RPMI7951 (cell line): ENCODE measurements at regions not wholly inside any gene's neighbourhood (a gene's known extent, or its start where the extent isn't known, plus 50 kb on each side); places are given as distances from the start of the nearest gene placed in this dataset.
"Not testable (repeated sequence)": the region's sequence is repeated elsewhere in the genome, so short reads cannot be mapped to it uniquely, and the experiment has no call there.

Source experiments
- DNase-seq: peaks from one replicate; pipeline ENCODE4 v3.0.0-alpha.2; 2012; ENCODE audit warnings: low read depth

GRCh38 chr14:104230946-104231345 lies 92.6 kb downstream of the KIF26A start:
- DNase-seq, result no peak

- DNase-seq, result no peak
These were observed 93.7 kb downstream of the KIF26A start for GRCh38 chr14:104232070-104232484.

GRCh38 chr14:104234007-104234786 lies 95.8 kb downstream of the KIF26A start:
- DNase-seq, result not testable (repeated sequence)

DNA sequence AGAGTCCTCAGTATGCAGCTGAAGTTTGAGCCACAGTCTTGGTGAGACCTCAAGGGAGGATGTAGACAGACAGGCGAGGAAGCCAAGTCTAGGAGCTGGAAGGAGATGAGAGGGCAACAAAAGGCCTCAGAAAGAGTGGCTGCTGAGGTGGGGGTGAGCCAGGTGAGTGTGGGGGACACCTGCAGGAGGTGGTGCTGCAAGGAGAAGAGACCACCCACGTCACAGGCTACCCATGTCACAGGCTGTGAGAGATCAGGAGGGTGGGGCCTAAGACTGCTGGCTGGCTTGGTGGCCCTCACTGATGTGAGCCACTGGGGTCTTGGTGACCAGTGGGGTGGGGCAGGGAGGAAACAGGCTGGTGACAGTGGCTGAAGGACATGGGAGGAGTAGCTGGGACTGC lies 97.3 kb downstream of the KIF26A start:
- no peak for DNase-seq

DNA sequence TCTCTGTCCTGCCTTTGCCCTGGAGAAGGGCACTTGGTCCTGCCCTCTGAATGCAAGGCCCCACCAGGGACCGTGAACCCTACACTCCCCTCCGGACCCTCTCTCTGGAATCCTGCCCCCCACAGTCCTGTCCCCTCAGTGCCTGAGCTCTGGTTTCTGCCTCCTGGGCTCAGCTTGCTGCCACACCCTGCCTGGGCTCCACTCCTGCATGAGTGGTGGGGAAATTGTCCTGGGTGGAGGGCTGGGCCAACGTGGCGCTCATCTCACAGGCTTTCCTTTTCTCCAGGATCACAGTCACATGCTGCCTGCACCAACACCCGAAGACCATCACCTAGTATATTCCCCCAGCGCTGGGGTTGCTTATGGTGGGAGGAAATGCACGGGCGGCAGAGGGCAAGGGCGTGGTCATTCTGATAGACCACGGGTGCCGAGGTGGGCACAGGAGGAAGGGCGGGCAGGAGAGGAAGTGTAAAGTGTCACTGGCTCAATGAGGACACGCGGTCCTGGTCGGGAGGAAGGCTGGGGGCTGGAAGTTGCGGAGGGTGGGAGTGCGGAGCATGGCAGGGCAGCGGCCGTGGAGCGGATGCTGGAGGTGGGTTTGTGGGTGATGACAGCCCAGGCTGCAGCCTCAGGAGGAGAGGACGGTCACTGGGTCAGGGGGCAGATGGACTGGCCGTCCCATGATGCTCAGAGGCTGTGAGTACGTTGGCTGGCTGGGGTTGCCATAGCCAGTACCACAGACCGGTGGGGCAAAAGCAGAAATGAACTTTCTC lies 99.5 kb downstream of the KIF26A start:
- DNase-seq, result no peak

DNA sequence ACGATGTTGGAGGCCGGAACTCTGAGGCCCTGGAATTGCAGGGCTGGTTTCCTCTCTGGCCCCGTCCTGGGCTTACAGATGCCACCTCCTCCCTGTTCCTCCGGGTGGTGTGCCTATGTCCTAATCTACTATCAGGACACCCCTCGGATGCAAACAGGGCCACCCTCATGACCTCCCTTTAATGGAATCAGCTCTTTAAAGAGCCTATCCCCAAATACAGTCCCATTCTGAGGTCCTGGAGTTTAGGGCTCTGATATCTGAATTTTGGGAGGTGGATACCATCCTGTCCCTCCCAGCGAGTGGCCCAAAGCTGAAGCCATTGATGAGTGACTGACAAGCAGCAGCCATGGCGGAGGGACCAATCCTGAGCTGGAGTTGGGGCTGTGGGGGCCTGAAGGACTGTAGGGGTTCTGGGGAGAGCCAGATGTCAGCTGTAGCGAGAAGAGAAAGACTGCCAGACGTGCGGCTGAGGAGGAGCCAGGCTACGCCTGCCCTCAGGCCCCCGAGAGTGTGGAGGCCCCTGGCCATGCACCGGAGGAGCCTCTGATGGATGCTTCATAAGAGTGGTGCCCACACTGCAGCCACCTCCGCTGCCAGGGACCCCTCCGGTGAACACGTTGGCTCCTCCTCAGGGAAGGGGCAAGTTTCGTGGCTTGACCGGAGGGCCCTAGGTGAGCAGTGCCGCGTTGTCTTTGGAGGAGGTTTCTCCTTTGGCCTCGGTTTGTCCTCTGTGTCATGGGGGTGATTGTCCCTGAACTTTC lies 100.2 kb downstream of the KIF26A start:
- no peak for DNase-seq

GRCh38 chr14:104239185-104239775 lies 100.9 kb downstream of the KIF26A start:
- no peak for DNase-seq

GRCh38 chr14:104239861-104240301 lies 101.5 kb downstream of the KIF26A start:
- no peak for DNase-seq

- no peak for DNase-seq
These were observed 102.2 kb downstream of the KIF26A start for GRCh38 chr14:104240434-104241157.

DNA sequence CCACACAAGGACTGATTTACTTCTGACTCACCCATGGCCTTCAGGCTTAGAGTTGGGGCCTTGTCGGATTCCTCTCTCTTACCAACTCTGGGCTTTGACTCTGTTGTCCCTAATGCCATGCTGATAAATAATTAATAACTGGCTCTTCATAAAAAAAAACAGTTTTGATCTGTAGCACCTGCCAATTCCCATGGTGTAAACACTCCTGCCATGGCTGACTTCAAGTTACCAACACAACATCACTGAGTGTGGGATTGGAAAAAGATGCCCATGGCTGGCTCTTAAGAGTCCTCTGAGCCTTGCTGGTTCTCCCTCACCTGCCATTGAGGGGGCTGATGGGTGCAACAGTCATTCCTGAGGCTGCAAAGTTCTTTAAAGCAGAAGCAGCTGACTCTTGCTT lies 104.8 kb downstream of the KIF26A start:
- no peak for DNase-seq

GRCh38 chr14:104244221-104245011 lies 106.0 kb downstream of the KIF26A start:
- DNase-seq, result no peak

- DNase-seq, result no peak
These were observed 106.7 kb downstream of the KIF26A start for GRCh38 chr14:104245075-104245474.

DNA sequence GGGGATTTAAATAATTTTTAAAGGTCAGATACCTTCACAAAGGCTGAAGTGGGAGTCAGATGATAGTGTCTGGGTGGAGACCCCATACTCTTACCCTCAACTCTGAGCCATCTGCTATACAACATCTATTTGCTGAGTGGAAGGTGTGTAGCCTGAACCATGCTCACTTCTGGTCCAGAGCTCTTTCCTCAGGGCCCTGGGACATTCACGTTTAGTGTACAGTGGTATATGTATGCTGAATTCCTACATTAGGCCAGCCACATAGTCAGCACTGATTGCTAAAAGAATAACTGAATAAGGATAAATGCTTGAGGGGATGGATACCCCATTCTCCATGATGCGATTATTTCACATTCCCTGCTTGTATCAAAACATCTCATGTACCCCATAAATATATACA lies 107.3 kb downstream of the KIF26A start:
- DNase-seq, result no peak

DNA sequence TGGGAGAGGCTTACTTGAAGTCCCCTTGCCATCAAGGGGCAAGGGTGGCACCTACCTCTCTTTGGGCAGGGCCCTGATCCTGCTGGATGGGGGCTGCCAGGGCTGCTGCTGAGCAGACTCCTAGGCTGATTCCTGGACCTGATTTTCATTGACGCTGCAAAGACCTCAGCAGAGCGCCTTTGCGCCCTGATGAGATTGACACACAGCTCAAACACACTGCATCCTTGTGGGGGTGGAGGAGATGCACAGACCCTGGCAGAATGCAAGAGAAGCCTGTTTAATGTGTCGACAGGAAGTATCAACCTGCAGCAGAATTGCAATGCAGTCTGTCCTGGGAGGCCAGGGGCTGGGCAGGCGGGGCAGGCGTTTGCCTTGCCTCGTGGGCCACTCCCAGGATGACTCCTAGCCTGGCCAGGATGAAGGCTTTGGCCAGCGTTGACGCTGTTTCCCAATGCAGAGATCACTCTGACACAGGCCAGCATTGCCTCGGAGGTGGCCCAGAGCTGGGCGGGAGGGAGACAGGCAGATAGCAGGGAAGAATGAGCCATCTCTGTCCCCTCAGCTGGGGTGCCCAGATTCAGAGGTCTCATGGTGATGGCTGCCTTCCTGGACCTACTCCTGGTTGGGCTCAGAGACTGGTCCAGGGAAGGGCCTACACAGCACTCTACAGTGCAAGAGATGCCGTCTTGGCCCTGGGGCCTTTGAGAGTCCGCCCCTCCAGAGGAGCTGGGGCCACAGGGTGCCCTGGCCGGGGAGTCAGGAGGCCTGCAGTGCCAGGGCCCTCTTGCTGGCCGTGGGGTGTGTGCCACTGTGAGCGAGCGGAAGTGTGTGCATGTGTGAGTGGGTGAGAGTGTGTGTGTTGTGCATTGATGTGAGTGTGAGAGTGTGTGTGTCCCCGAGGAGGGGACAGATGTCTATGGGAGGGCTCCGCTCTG lies 108.3 kb downstream of the KIF26A start:
- no peak for DNase-seq

GRCh38 chr14:104247336-104248202 lies 109.2 kb downstream of the KIF26A start:
- DNase-seq, result no peak

DNA sequence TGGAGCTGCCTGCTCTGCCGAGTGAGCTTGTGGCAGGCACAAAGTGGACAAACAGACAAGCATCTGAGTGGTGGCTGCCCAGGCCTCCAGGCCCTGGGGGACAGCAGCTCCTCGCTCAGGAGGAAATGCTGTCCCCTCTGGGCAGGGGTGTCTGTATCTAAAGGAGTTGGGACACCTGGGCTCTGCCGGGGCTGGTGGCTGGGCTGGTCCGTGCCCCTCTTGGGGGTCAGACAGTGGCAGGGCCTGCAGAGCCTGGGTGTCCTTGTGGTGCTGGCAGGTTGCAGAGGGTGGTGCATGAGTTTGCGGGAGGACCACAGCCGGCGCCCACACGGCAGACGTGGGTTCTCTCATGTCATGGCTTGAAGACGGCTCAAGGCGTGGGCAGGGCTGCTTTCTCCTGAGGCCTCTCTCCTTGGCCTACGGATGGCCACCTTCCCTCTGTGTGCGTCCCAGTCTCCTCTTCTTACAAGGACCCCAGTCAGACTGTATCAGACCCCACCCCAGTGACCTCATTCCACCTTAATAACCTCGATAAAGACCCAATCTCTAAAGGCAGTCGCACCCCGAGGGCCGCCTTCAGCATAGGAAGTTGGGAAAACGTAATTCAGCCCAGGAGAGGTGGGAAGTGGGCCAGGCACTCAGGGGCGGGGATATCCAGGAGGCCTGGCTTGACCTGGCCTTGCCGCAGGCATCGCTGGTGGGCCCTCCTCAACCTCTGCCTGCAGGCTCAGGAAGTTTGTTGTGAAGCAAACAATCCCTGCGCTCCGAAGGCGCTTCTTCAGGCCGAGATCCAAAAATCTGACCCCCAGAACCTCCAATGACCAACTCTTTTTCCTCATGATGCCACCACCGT lies 110.0 kb downstream of the KIF26A start:
- DNase-seq, result no peak

DNA sequence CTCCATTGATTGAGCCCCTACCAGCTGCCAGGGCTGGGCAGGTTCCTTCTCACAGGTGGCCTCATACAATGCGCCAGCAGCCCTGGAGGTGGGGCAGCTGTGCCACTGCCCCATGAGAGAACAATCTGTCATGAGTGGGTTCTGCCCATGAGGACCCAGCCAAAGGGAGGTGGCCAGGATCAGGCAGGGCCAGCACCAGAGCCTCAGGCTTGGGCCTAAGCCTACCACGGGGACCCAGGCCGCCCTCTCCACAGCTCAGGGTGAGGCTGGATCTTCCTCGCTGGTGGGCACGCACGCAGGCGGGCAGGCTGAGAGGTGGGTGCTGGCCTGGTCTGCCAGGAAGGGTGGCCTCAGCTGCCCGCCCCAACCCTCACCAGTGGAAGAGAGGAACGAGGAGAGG lies 110.7 kb downstream of the KIF26A start:
- no peak for DNase-seq
